Activated T-helper 1 cell treated with anti-CD3 and anti-CD28 coated beads, Interleukin-12 subunit alpha, Interleukin-12 subunit beta, Interleukin-2, Interleukin-4 antibody, amounts not matched to agents 30 ng/mL and 10 ng/mL and 1 ng/mL, durations not matched to agents 14 hours and 24 hours and 36 hours (primary cell): ENCODE measurements at regions not wholly inside any gene's neighbourhood (a gene's known extent, or its start where the extent isn't known, plus 50 kb on each side); places are given as distances from the start of the nearest gene placed in this dataset.

ENCODE experiments used
- DNase-seq: peaks from one replicate; pipeline ENCODE4 v3.0.0; 2021; ENCODE audit warnings: low spot score
- H3K27ac Mint-ChIP-seq: one replicate; pipeline ENCODE4 v1.8.0; 2021; ENCODE audit warnings: mild to moderate bottlenecking, mixed read lengths
- H3K27me3 Mint-ChIP-seq: one replicate; pipeline ENCODE4 v1.8.0; 2022; ENCODE audit warnings: mild to moderate bottlenecking, moderate library complexity, mixed read lengths; ENCODE audit not compliant: insufficient read depth
- H3K36me3 Mint-ChIP-seq: one replicate; pipeline ENCODE4 v1.8.0; 2021; ENCODE audit warnings: low read depth, mixed read lengths
- H3K4me1 Mint-ChIP-seq: one replicate; pipeline ENCODE4 v1.8.0; 2021; ENCODE audit warnings: low read depth, mixed read lengths
- H3K4me3 Mint-ChIP-seq: one replicate; pipeline ENCODE4 v1.8.0; 2021; ENCODE audit warnings: mild to moderate bottlenecking, moderate library complexity, mixed read lengths
- H3K9me3 Mint-ChIP-seq: one replicate; pipeline ENCODE4 v1.8.0; 2021; ENCODE audit warnings: mixed read lengths
- intact Hi-C: fragments of 100-400 bp; cut with micrococcal nuclease; formaldehyde crosslinking; loops from one replicate; pipeline ENCODE4 v1.15.1; 2024

GRCh38 chr12:90899456-90900182 is 55.4 kb downstream of the CCER1 start:
- no peaks in the 10 kb centered on the region for H3K36me3 Mint-ChIP-seq
- H3K4me3 Mint-ChIP-seq = no peak overlapping the region
- no peak overlapping the region for H3K27ac Mint-ChIP-seq
- no peaks in the 10 kb centered on the region for H3K4me1 Mint-ChIP-seq
- H3K27me3 Mint-ChIP-seq = no peaks in the 10 kb centered on the region
- intact Hi-C loops = no loop called here
- H3K9me3 Mint-ChIP-seq = no peaks in the 10 kb centered on the region
- DNase-seq = no peak

GRCh38 chr12:90897986-90898385 is 57.0 kb downstream of the CCER1 start:
- Mint-ChIP-seq H3K36me3 (no peaks in the 10 kb centered on the region), H3K27me3 (no peaks in the 10 kb centered on the region), H3K4me1 (no peaks in the 10 kb centered on the region), H3K27ac (no peak overlapping the region), H3K9me3 (no peaks in the 10 kb centered on the region), H3K4me3 (no peak overlapping the region)
- no peak for DNase-seq
- intact Hi-C loops = no loop called here

DNA sequence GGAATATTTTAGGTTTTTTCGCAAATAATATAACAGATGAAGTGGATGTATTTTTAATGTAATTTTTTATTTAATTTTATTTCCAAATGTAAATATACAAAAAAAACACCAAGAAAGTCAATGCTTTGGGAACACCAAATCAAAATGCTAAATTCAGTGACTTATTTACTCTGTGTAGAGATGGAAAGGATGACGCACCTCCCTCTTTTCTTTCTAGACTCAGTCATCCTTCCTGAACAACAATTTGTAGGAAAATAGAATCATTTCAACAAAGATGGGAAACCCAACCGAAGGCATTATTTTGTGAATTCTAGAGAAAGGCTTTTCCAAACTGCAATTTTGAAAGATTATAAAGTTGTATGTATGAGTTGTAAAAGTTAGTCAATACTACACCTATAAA is 57.7 kb downstream of the CCER1 start:
- Mint-ChIP-seq H3K4me1 (no peaks in the 10 kb centered on the region), H3K27me3 (no peaks in the 10 kb centered on the region), H3K27ac (no peak overlapping the region), H3K9me3 (no peaks in the 10 kb centered on the region), H3K36me3 (no peaks in the 10 kb centered on the region), H3K4me3 (no peak overlapping the region)
- intact Hi-C loops = no loop called here
- no peak for DNase-seq

- no peak for DNase-seq
- Mint-ChIP-seq H3K27me3 (no peaks in the 10 kb centered on the region), H3K27ac (no peak overlapping the region), H3K36me3 (no peaks in the 10 kb centered on the region), H3K4me3 (no peak overlapping the region), H3K4me1 (no peaks in the 10 kb centered on the region), H3K9me3 (no peaks in the 10 kb centered on the region)
- intact Hi-C loops = no loop called here
Observed at GRCh38 chr12:90896821-90897220, 58.2 kb downstream of the CCER1 start.

DNA sequence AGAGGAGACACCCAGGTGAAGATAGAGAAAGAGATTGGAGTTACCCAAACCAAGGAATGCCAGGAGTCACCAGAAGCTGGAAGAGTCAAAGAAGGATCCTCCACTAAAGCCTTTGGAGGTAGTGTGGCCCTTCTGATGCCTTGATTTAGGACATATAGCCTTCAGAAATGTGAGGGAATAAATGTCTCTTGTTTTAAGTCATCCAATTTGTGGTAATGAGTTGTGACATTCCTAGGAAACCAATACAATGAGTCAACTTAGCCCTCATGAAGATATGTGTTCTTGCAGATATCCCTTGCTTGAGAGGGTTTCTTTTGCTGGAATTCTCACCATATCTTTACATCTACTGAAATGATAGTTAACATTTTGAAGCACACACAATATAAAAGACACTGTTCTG is 58.8 kb downstream of the CCER1 start:
- intact Hi-C loops = no loop called here
- Mint-ChIP-seq H3K27me3 (no peaks in the 10 kb centered on the region), H3K9me3 (no peaks in the 10 kb centered on the region), H3K36me3 (no peaks in the 10 kb centered on the region), H3K4me3 (no peak overlapping the region), H3K4me1 (no peaks in the 10 kb centered on the region), H3K27ac (no peak overlapping the region)
- DNase-seq = no peak

DNA sequence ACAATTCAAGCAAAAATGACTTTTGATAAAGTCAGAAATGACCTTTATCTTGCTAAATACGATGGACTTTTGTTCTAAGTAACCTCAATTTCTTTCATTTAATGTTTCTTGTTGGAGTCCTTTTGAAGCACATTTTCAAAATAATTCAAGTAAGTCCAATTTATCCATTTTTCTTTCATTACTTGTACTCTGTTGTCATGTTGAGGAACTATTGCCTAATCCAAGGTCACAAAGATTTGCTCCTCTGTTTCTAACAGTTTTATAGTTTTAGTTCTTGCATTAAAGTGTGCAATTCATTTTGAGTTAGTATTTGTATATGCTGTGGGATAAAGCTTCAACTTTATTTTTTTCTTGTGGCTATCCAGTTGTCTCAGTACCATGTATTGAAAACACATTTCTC is 66.7 kb downstream of the CCER1 start:
- H3K4me1 Mint-ChIP-seq = no peaks in the 10 kb centered on the region
- no peaks in the 10 kb centered on the region for H3K9me3 Mint-ChIP-seq
- no peaks in the 10 kb centered on the region for H3K36me3 Mint-ChIP-seq
- no peak overlapping the region for H3K4me3 Mint-ChIP-seq
- DNase-seq = no peak
- H3K27me3 Mint-ChIP-seq = no peaks in the 10 kb centered on the region
- no peak overlapping the region for H3K27ac Mint-ChIP-seq
- intact Hi-C loops = no loop called here

DNA sequence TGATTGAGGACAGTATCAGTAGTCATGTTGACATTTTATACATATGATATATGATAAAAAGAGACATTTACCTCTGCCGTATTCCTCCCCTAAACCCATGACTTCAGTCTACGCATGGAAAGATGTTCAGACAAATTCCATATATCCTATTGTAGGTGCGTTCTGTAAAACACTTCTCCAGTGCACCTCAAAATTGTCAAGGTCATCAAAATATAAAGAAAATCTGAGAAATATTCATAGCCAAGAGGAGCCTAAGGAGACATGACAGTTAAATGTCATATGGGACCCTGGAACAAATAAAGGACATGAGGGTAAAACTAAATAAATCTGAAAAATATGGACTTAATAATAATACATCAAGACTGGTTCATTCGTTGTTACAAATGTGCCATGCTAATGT is 71.5 kb downstream of the CCER1 start:
- H3K36me3 Mint-ChIP-seq = no peaks in the 10 kb centered on the region
- H3K9me3 Mint-ChIP-seq = no peaks in the 10 kb centered on the region
- no peak overlapping the region for H3K27ac Mint-ChIP-seq
- H3K4me1 Mint-ChIP-seq = no peaks in the 10 kb centered on the region
- H3K4me3 Mint-ChIP-seq = no peak overlapping the region
- intact Hi-C loops = no loop called here
- H3K27me3 Mint-ChIP-seq = no peaks in the 10 kb centered on the region
- no peak for DNase-seq

- intact Hi-C loops = no loop called here
- no peak for DNase-seq
- Mint-ChIP-seq H3K9me3 (no peaks in the 10 kb centered on the region), H3K36me3 (no peaks in the 10 kb centered on the region), H3K27ac (no peak overlapping the region), H3K4me1 (no peaks in the 10 kb centered on the region), H3K4me3 (no peak overlapping the region), H3K27me3 (no peaks in the 10 kb centered on the region)
Observed at GRCh38 chr12:90871726-90872096, 83.3 kb downstream of the CCER1 start.

DNA sequence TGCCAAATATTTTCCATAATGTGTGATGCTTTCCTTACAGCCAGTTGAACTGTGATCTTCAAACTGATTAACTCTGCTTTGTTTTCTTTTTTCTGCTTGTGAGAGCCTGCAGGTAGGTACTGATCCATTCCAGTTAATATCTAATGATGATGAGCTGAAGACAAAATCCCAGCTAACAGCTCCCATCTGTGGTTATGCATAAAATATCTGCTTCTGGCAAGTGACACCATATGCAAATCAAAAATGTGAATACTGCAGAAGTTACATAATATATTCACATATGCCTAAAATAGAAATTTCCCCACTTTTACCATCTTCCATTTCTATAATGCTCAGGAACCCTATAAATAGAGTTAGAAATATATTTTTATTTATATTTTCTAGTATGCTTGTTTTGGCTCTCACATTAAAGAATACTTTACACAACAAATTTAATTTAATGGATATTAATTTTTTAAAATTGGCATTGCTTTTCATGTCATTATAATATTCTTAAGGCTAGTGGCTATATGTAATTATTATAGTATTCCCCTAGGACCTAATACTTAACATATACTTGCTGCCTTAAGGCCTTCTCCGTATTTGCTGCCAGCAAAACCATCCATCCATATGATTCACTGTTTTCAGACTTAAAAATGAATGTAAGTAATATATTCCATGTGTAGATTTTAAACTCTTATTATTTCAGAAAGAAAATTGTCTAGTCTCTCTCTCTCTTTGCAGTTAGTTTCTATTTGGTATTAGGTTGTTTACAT is 83.8 kb downstream of the CCER1 start:
- Mint-ChIP-seq H3K9me3 (no peaks in the 10 kb centered on the region), H3K27me3 (no peaks in the 10 kb centered on the region), H3K36me3 (no peaks in the 10 kb centered on the region), H3K27ac (no peak overlapping the region), H3K4me3 (no peak overlapping the region), H3K4me1 (no peaks in the 10 kb centered on the region)
- intact Hi-C loops = no loop called here
- DNase-seq = no peak

- no peaks in the 10 kb centered on the region for H3K4me1 Mint-ChIP-seq
- H3K36me3 Mint-ChIP-seq = no peaks in the 10 kb centered on the region
- H3K27ac Mint-ChIP-seq = no peak overlapping the region
- intact Hi-C loops = no loop called here
- no peaks in the 10 kb centered on the region for H3K9me3 Mint-ChIP-seq
- no peak for DNase-seq
- no peak overlapping the region for H3K4me3 Mint-ChIP-seq
- no peaks in the 10 kb centered on the region for H3K27me3 Mint-ChIP-seq
Observed at GRCh38 chr12:90868626-90869025, 86.3 kb downstream of the CCER1 start.

GRCh38 chr12:90859591-90859990 is 95.4 kb downstream of the CCER1 start:
- Mint-ChIP-seq H3K4me3 (no peak overlapping the region), H3K27ac (no peak overlapping the region), H3K4me1 (no peaks in the 10 kb centered on the region), H3K36me3 (no peaks in the 10 kb centered on the region), H3K27me3 (peaks cover 2% of the 10 kb centered on the region), H3K9me3 (no peaks in the 10 kb centered on the region)
- intact Hi-C loops = no loop called here
- DNase-seq = no peak

- peaks cover 2% of the 10 kb centered on the region for H3K27me3 Mint-ChIP-seq
- no peaks in the 10 kb centered on the region for H3K36me3 Mint-ChIP-seq
- intact Hi-C loops = no loop called here
- no peaks in the 10 kb centered on the region for H3K4me1 Mint-ChIP-seq
- H3K27ac Mint-ChIP-seq = no peak overlapping the region
- H3K9me3 Mint-ChIP-seq = no peaks in the 10 kb centered on the region
- no peak for DNase-seq
- H3K4me3 Mint-ChIP-seq = no peak overlapping the region
Observed at GRCh38 chr12:90858252-90858651, 96.7 kb downstream of the CCER1 start.

DNA sequence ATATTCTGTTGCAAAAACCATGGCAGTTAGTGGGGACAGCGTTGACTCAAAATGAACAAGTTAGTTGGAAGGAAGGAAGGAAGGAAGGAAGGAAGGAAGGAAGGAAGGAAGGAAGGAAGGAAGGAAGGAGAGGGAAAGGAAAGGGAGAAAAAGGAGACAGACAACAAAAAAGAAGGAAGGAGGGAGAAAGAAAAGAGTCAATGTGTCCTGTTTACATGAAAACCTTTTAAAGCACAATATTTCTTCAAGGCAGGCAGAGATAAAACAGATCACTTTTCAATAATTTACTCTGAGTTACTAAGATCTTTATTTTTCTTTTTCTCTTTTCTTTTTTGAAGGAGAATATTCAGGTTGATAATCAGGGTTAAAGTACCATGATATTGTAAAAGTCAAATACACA is 99.4 kb downstream of the CCER1 start:
- Mint-ChIP-seq H3K4me1 (no peaks in the 10 kb centered on the region), H3K36me3 (no peaks in the 10 kb centered on the region), H3K9me3 (no peaks in the 10 kb centered on the region), H3K27me3 (peaks cover 2% of the 10 kb centered on the region), H3K27ac (no peak overlapping the region), H3K4me3 (no peak overlapping the region)
- no peak for DNase-seq
- intact Hi-C loops = loop anchor here (2.0 kb wide), 1 partner anchor 1313 kb away; no protein-coding TSS in a partner anchor
